ENCODE measurements at regions not wholly inside any gene's neighbourhood (a gene's known extent, or its start where the extent isn't known, plus 50 kb on each side); places are given as distances from the start of the nearest gene placed in this dataset.

- TF ChIP-seq POLR2A (IDR thresholded peaks at IDR 0.05) (no peak), CTCF (IDR thresholded peaks at IDR 0.05) (no peak)
- peaks cover 0 to 32% (median 0%) of the 10 kb centered on the region in 4 donors for H3K27me3 ChIP-seq
- no peak for DNase-seq
- intact Hi-C loops (cut with DNase I), result no loop called here
- no peaks in the 10 kb centered on the region for H3K9me3 ChIP-seq
- H3K36me3 ChIP-seq, result no peaks in the 10 kb centered on the region
- no peak overlapping the region for H3K4me3 ChIP-seq
- H3K27ac ChIP-seq, result no peak overlapping the region
- no peaks in the 10 kb centered on the region for H3K4me1 ChIP-seq
- whole genome bisulfite sequencing, 2 donors, result 73 to 88% methylated on average over 8 to 13 of the region's 13 CpGs
Measured at GRCh38 chr13:111556496-111556895, 236.1 kb downstream of the TEX29 start.

- DNase-seq, result no peak
- no peaks in the 10 kb centered on the region for H3K36me3 ChIP-seq
- H3K4me3 ChIP-seq, result no peak overlapping the region
- no peaks in the 10 kb centered on the region for H3K4me1 ChIP-seq
- H3K27me3 ChIP-seq, result peaks cover 0 to 32% (median 0%) of the 10 kb centered on the region in 4 donors
- H3K9me3 ChIP-seq, result no peaks in the 10 kb centered on the region
- no peak overlapping the region for H3K27ac ChIP-seq
- WGBS, 2 donors, result 85 to 87% methylated on average over 16 of the region's 19 CpGs
- no peak for TF ChIP-seq POLR2A (IDR thresholded peaks at IDR 0.05)
- TF ChIP-seq CTCF (IDR thresholded peaks at IDR 0.05), result no peak
- intact Hi-C loops (cut with DNase I), result no loop called here
Measured at GRCh38 chr13:111557921-111558699, 237.7 kb downstream of the TEX29 start.

GRCh38 chr13:111558700-111559088 is 238.3 kb downstream of the TEX29 start:
- intact Hi-C loops (cut with DNase I), result no loop called here
- H3K27me3 ChIP-seq, result peaks cover 0 to 32% (median 0%) of the 10 kb centered on the region in 4 donors
- TF ChIP-seq POLR2A (IDR thresholded peaks at IDR 0.05) (no peak), CTCF (IDR thresholded peaks at IDR 0.05) (no peak)
- no peak overlapping the region for H3K4me3 ChIP-seq
- no peaks in the 10 kb centered on the region for H3K36me3 ChIP-seq
- WGBS, 2 donors, result 75 to 88% methylated on average over 12 to 15 of the region's 16 CpGs
- no peaks in the 10 kb centered on the region for H3K9me3 ChIP-seq
- DNase-seq, result no peak
- no peaks in the 10 kb centered on the region for H3K4me1 ChIP-seq
- H3K27ac ChIP-seq, result no peak overlapping the region

GRCh38 chr13:111559612-111560403 is 239.4 kb downstream of the TEX29 start:
- H3K9me3 ChIP-seq, result no peaks in the 10 kb centered on the region
- DNase-seq, result no peak
- H3K4me3 ChIP-seq, result no peak overlapping the region
- peaks cover 0 to 30% (median 0%) of the 10 kb centered on the region in 4 donors for H3K27me3 ChIP-seq
- 22 to 60% methylated on average over 4 to 19 of the region's 26 CpGs for WGBS, 2 donors
- no peaks in the 10 kb centered on the region for H3K4me1 ChIP-seq
- no peak overlapping the region for H3K27ac ChIP-seq
- intact Hi-C loops (cut with DNase I), result no loop called here
- no peaks in the 10 kb centered on the region for H3K36me3 ChIP-seq
- TF ChIP-seq POLR2A (IDR thresholded peaks at IDR 0.05) (no peak), CTCF (IDR thresholded peaks at IDR 0.05) (no peak)
